SK-N-SH (cell line): ENCODE measurements at regions not wholly inside any gene's neighbourhood (a gene's known extent, or its start where the extent isn't known, plus 50 kb on each side); places are given as distances from the start of the nearest gene placed in this dataset.

Experiments used
- CTCF ChIA-PET: fragments of 300-600, 350-600 bp; formaldehyde crosslinking; extraction: SDS; loops from one replicate; lab custom pipeline; 2021; lab: Yijun Ruan, JAX
- POLR2A ChIA-PET: fragments of 350-600 bp; sonication (Branson Sonifier 250); formaldehyde crosslinking; extraction: SDS; loops from one replicate; lab custom pipeline; 2020; ENCODE audit warnings: antibody characterized with exemption, inconsistent platforms; lab: Yijun Ruan, JAX
- DNase-seq: peaks from one replicate; pipeline ENCODE4 v3.0.0; 2012
- H2AFZ ChIP-seq: fragments of 200-600 bp; sonication (generic); 2 replicates; pipeline ENCODE4 v1.8.1; 2016; ENCODE audit warnings: antibody characterized with exemption, mild to moderate bottlenecking, low read depth
- H3F3A ChIP-seq: fragments of 200-600 bp; sonication (generic); replicated peaks from 2 replicates; pipeline ENCODE3; 2016; ENCODE audit warnings: antibody characterized with exemption, mild to moderate bottlenecking; ENCODE audit not compliant: insufficient read depth
- H3K27ac ChIP-seq, 2 experiments: fragments of 200-500 bp in 1 of 2; fragments of 200-600 bp in 1 of 2; sonication (Bioruptor generic) in 1 of 2; sonication (generic), shearing (Covaris generic) in 1 of 2; 2 replicates each; pipeline versions ENCODE4 v1.5.1 to v1.6.1; 2014 to 2016; ENCODE audit warnings: low read depth in 2 of 2, inconsistent platforms in 1 of 2, low read length in 1 of 2, mild to moderate bottlenecking in 1 of 2, mixed read lengths in 1 of 2
- H3K27me3 ChIP-seq: fragments of 200-600 bp; sonication (generic), shearing (Covaris generic); 2 replicates; pipeline ENCODE4 v1.6.1; 2016; ENCODE audit warnings: mixed run types; ENCODE audit not compliant: insufficient read depth
- H3K36me3 ChIP-seq, 2 experiments: fragments of 200-500 bp in 1 of 2; fragments of 200-600 bp in 1 of 2; sonication (Bioruptor generic) in 1 of 2; sonication (generic) in 1 of 2; replicated peaks in 1 of 2; 2 replicates each; pipeline versions ENCODE3 to v1.5.1; 2014 to 2016; ENCODE audit warnings: low read length in 1 of 2, mild to moderate bottlenecking in 1 of 2; ENCODE audit not compliant: insufficient read depth in 2 of 2, control insufficient read depth in 1 of 2
- H3K4me1 ChIP-seq, 2 experiments: fragments of 200-500 bp in 1 of 2; fragments of 200-600 bp in 1 of 2; sonication (Bioruptor generic) in 1 of 2; sonication (generic), shearing (Covaris generic) in 1 of 2; 2 replicates each; pipeline versions ENCODE4 v1.5.1 to v1.6.1; 2014 to 2016; ENCODE audit warnings: low read depth in 1 of 2, low read length in 1 of 2, mixed run types in 1 of 2; ENCODE audit not compliant: insufficient read depth in 2 of 2, control insufficient read depth in 1 of 2
- H3K4me2 ChIP-seq: fragments of 200-600 bp; sonication (generic), shearing (Covaris generic); 2 replicates; pipeline ENCODE4 v1.6.1; 2017; ENCODE audit warnings: mixed run types
- H3K4me3 ChIP-seq, 2 experiments: fragments of 200-500 bp in 1 of 2; fragments of 200-600 bp in 1 of 2; sonication (Bioruptor generic) in 1 of 2; sonication (generic), shearing (Covaris generic) in 1 of 2; 2 replicates each; pipeline versions ENCODE4 v1.5.1 to v1.8.1; 2014 to 2016; ENCODE audit warnings: low read depth in 2 of 2, inconsistent platforms in 1 of 2, low read length in 1 of 2, mild to moderate bottlenecking in 1 of 2, mixed read lengths in 1 of 2, moderate library complexity in 1 of 2
- H3K79me2 ChIP-seq: fragments of 200-600 bp; sonication (generic); 2 replicates; pipeline ENCODE4 v1.8.1; 2017; ENCODE audit warnings: mild to moderate bottlenecking; ENCODE audit not compliant: insufficient read depth
- H3K9ac ChIP-seq: fragments of 200-600 bp; sonication (generic); 2 replicates; pipeline ENCODE4 v1.6.1; 2017; ENCODE audit warnings: mixed run types
- H3K9me2 ChIP-seq: fragments of 200-600 bp; sonication (generic); 2 replicates; pipeline ENCODE4 v1.6.1; 2017; ENCODE audit warnings: mixed run types
- H3K9me3 ChIP-seq: fragments of 200-600 bp; sonication (generic); 2 replicates; pipeline ENCODE4 v1.6.1; 2017; ENCODE audit warnings: mixed run types, mild to moderate bottlenecking, moderate library complexity
- H4K20me1 ChIP-seq: fragments of 200-600 bp; sonication (generic); 2 replicates; pipeline ENCODE4 v1.6.1; 2017; ENCODE audit warnings: mild to moderate bottlenecking, mixed run types; ENCODE audit not compliant: insufficient read depth
- ELF1 ChIP-seq: IDR thresholded peaks from 2 replicates; pipeline ENCODE4 v1.4.0; 2012
- EP300 ChIP-seq, 2 experiments: IDR thresholded peaks; 2 replicates each; pipeline versions ENCODE4 v1.4.0 to v1.6.1; 2012; ENCODE audit warnings: borderline replicate concordance in 1 of 2, low read depth in 1 of 2, low read length in 1 of 2
- FOSL2 ChIP-seq: IDR thresholded peaks from 2 replicates; pipeline ENCODE4 v1.4.0; 2012; ENCODE audit warnings: low read depth, mild to moderate bottlenecking, moderate library complexity, borderline replicate concordance
- FOXJ3 ChIP-seq: sonication (generic); formaldehyde crosslinking; IDR thresholded peaks from 2 replicates; pipeline ENCODE4 v1.5.1; 2020; ENCODE audit warnings: mild to moderate bottlenecking, missing genetic modification reagents
- GATA2 ChIP-seq: sonication (generic); formaldehyde crosslinking; IDR thresholded peaks from 2 replicates; pipeline ENCODE4 v1.5.0; 2020; ENCODE audit warnings: mild to moderate bottlenecking, missing genetic modification reagents
- NRF1 ChIP-seq: IDR thresholded peaks from 2 replicates; pipeline ENCODE4 v1.6.1; 2012; ENCODE audit warnings: low read depth, mild to moderate bottlenecking, low read length
- PBX3 ChIP-seq: IDR thresholded peaks from 2 replicates; pipeline ENCODE4; 2012
- RAD21 ChIP-seq: IDR thresholded peaks from 2 replicates; pipeline ENCODE4 v1.6.1; 2012; ENCODE audit warnings: mild to moderate bottlenecking, low read length
- TAF1 ChIP-seq: IDR thresholded peaks from 2 replicates; pipeline ENCODE4 v1.6.1; 2012; ENCODE audit warnings: low read depth, mild to moderate bottlenecking, low read length, moderate library complexity, borderline replicate concordance
- TCF12 ChIP-seq: IDR thresholded peaks from 2 replicates; pipeline ENCODE4 v1.4.0; 2012
- TEAD4 ChIP-seq: IDR thresholded peaks from 2 replicates; pipeline ENCODE4 v1.4.0; 2012; ENCODE audit warnings: mild to moderate bottlenecking, borderline replicate concordance; ENCODE audit not compliant: insufficient read depth
- USF1 ChIP-seq: IDR thresholded peaks from 2 replicates; pipeline ENCODE4 v1.4.0; 2012; ENCODE audit warnings: low read depth, borderline replicate concordance
- USF2 ChIP-seq: fragments of 150-350 bp; IDR thresholded peaks from 2 replicates; pipeline ENCODE4 v1.6.1; 2017; ENCODE audit warnings: antibody characterized with exemption, low read length, low read depth, borderline replicate concordance
- YY1 ChIP-seq: IDR thresholded peaks from 2 replicates; pipeline ENCODE4 v1.4.0; 2012; ENCODE audit warnings: low read depth, mild to moderate bottlenecking
- WGBS: methylation state at CpG from one replicate; pipeline ENCODE4 v1.1.6; 2017; ENCODE audit warnings: low lambda C conversion rate; 5-methylcytosine and 5-hydroxymethylcytosine counted together
- TF ChIP-seq, protein P1 (sequence below): fragments of 200-600 bp; sonication (generic); IDR thresholded peaks from 2 replicates; pipeline ENCODE4 v1.6.1; 2017; ENCODE audit warnings: antibody characterized with exemption, mild to moderate bottlenecking, moderate library complexity

DNA sequence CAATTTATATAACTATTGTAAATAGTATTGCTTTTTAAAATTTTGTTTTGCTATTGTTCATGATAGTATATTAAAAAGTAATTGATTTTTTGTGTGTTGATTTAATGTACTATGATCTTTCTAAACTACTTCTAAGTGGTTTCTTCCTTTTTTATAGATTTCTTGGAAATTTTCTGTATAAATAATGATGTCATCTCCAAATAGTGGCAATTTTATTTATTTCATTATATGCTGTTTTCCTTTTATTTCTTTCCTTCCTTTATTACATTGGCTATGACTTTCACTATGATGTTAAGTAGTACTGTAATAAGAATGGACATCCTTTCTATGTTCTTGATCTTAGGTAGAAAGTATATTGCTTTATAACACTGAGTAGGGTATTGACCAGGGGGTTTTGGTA is 451.5 kb upstream of the SPTLC3 start:
- Histone ChIP-seq H3K9me2 (no peaks in the 10 kb centered on the region), H3K79me2 (no peaks in the 10 kb centered on the region), H3K27me3 (no peaks in the 10 kb centered on the region), H3K4me1 (no peaks in the 10 kb centered on the region; a peak in 1 of 4 replicates), H3K9ac (no peak overlapping the region), H3F3A (no peaks in the 10 kb centered on the region), H3K27ac (no peak overlapping the region), H3K4me3 (no peak overlapping the region), H2AFZ (no peak overlapping the region), H3K36me3 (no peaks in the 10 kb centered on the region), H4K20me1 (no peaks in the 10 kb centered on the region), H3K4me2 (no peak overlapping the region), H3K9me3 (no peaks in the 10 kb centered on the region)
- TF ChIP-seq TAF1, result no peak
- TF ChIP-seq USF2, result no peak
- no peak for TF ChIP-seq USF1
- TF ChIP-seq PBX3, result no peak
- no peak for TF ChIP-seq GATA2
- ChIA-PET CTCF (no interaction called here), POLR2A (no interaction called here)
- no peak for DNase-seq

DNA sequence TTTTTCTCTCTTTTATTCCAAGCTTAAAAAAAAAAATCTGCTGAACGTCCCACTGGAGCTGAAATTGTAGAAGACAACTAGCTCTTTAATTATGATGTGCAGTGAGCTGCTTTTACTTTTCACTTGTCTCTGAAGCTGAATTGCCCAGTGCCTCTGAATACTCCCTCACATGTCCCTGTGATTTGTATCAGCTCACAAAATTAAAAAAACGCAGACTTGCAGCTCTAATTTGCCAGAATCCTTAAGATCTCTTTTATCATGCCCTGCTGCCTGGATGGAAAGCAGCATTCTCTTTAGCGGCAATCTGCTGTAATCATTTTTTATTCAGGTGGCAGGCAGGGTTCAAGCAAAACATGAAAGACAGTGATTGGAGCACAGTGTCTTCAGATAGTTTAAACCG is 443.8 kb upstream of the SPTLC3 start:
- no peaks in the 10 kb centered on the region for H3K36me3 ChIP-seq
- CTCF ChIA-PET, result interaction anchor here (1.0 to 1.6 kb wide), 3 partner anchors 15 to 96 kb away, joined by 3 read pairs; no protein-coding TSS in a partner anchor
- H3K27ac ChIP-seq, result peak overlapping the region in 1 of 2 experiments; percentile 28; a peak in 2 of 4 replicates
- no peaks in the 10 kb centered on the region for H3F3A ChIP-seq
- TF ChIP-seq NRF1, result no peak
- TF ChIP-seq TCF12, result no peak
- TF ChIP-seq USF2, result no peak
- TF ChIP-seq YY1, result no peak
- no peak for TF ChIP-seq FOSL2
- TF ChIP-seq EP300 (IDR thresholded peaks at IDR 0.05; ENCODE audit: borderline replicate concordance in 1 of 2, low read depth in 1 of 2, low read length in 1 of 2), result no peak
- TF ChIP-seq PBX3, result no peak
- no peak for TF ChIP-seq ELF1
- no peak for TF ChIP-seq RAD21
- TF ChIP-seq, protein P1, sequence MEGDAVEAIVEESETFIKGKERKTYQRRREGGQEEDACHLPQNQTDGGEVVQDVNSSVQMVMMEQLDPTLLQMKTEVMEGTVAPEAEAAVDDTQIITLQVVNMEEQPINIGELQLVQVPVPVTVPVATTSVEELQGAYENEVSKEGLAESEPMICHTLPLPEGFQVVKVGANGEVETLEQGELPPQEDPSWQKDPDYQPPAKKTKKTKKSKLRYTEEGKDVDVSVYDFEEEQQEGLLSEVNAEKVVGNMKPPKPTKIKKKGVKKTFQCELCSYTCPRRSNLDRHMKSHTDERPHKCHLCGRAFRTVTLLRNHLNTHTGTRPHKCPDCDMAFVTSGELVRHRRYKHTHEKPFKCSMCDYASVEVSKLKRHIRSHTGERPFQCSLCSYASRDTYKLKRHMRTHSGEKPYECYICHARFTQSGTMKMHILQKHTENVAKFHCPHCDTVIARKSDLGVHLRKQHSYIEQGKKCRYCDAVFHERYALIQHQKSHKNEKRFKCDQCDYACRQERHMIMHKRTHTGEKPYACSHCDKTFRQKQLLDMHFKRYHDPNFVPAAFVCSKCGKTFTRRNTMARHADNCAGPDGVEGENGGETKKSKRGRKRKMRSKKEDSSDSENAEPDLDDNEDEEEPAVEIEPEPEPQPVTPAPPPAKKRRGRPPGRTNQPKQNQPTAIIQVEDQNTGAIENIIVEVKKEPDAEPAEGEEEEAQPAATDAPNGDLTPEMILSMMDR, result no peak
- TF ChIP-seq FOXJ3 (CRISPR knock-in tag), result 0 out of 2 replicates have a peak, but pooled peaks have one; percentile 33
- no peak for TF ChIP-seq TEAD4
- peak; percentile 74 for TF ChIP-seq GATA2
- DNase-seq, result peak; percentile 22
- no peaks in the 10 kb centered on the region for H3K9me3 ChIP-seq
- H2AFZ ChIP-seq, result no peak overlapping the region
- no peak overlapping the region for H3K9ac ChIP-seq
- no peaks in the 10 kb centered on the region for H3K9me2 ChIP-seq
- H3K4me3 ChIP-seq, result no peak overlapping the region
- no peaks in the 10 kb centered on the region; a peak in 1 of 4 replicates for H3K4me1 ChIP-seq
- no peaks in the 10 kb centered on the region for H4K20me1 ChIP-seq
- H3K79me2 ChIP-seq, result no peaks in the 10 kb centered on the region
- 16% methylated on average over 4 of the region's 4 CpGs for WGBS
- POLR2A ChIA-PET, result interaction anchor here (0.6 kb wide), 1 partner anchor 271 kb away, joined by 3 read pairs; no protein-coding TSS in a partner anchor
- H3K27me3 ChIP-seq, result no peaks in the 10 kb centered on the region
- no peak overlapping the region for H3K4me2 ChIP-seq
